ENCODE measurements at regions not wholly inside any gene's neighbourhood (a gene's known extent, or its start where the extent isn't known, plus 50 kb on each side); places are given as distances from the start of the nearest gene placed in this dataset.

DNA sequence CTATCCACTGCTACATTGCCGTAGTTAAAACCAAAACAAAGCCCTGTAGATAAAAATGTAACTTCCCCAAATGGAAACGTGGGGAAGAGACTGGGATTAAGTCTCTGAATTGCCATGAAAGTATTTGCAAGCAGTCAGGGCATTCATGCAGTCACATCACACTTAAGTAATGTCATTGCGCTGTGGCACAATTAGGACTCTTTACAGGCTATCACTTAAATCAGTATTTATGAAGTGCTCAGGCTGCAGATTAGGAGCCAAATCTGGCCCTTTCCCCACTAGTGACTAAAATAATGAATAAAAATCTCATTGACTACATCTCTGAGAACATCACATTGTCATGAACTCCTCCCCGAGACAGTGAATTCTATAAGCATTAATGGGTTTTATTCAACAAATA lies 300.9 kb downstream of the ICOS start:
- no peak for TF ChIP-seq YY1 (IDR thresholded peaks at IDR 0.05; ENCODE audit: insufficient read depth, insufficient read length)
- no peak for TF ChIP-seq ZNF274 (IDR thresholded peaks at IDR 0.05; ENCODE audit: low read depth, low read length)
- TF ChIP-seq SUZ12 (IDR thresholded peaks at IDR 0.05; ENCODE audit: extremely low read depth, insufficient read depth, insufficient read length) = no peak

Measured in NT2/D1 (cell line).